HG03469 (cell line): ENCODE measurements at regions not wholly inside any gene's neighbourhood (a gene's known extent, or its start where the extent isn't known, plus 50 kb on each side); places are given as distances from the start of the nearest gene placed in this dataset.

ENCODE experiments used
- ATAC-seq: cut with Tn5 transposase; IDR thresholded peaks from one replicate; pipeline ENCODE4 v1.9.1; 2021; ENCODE audit warnings: mild to moderate bottlenecking, moderate library complexity, moderate number of reproducible peaks; ENCODE audit not compliant: unreplicated experiment

GRCh38 chr3:107092121-107092520 is 285.1 kb upstream of the CCDC54 start:
- no peak for ATAC-seq

- no peak for ATAC-seq
Observed at GRCh38 chr3:107098864-107099263, 278.4 kb upstream of the CCDC54 start.

GRCh38 chr3:107100137-107100536 is 277.1 kb upstream of the CCDC54 start:
- ATAC-seq: no peak

- ATAC-seq: no peak
Observed at GRCh38 chr3:107100573-107100972, 276.7 kb upstream of the CCDC54 start.

GRCh38 chr3:107103786-107104185 is 273.5 kb upstream of the CCDC54 start:
- no peak for ATAC-seq

- no peak for ATAC-seq
Observed at GRCh38 chr3:107106316-107106715, 270.9 kb upstream of the CCDC54 start.

GRCh38 chr3:107106907-107107306 is 270.3 kb upstream of the CCDC54 start:
- ATAC-seq: no peak

GRCh38 chr3:107110596-107111305 is 266.5 kb upstream of the CCDC54 start:
- ATAC-seq: no peak

- ATAC-seq: no peak
Observed at GRCh38 chr3:107111872-107112271, 265.4 kb upstream of the CCDC54 start.

- ATAC-seq: no peak
Observed at GRCh38 chr3:107112356-107112755, 264.9 kb upstream of the CCDC54 start.

GRCh38 chr3:107116251-107116650 is 261.0 kb upstream of the CCDC54 start:
- no peak for ATAC-seq

GRCh38 chr3:107117156-107117555 is 260.1 kb upstream of the CCDC54 start:
- ATAC-seq: no peak

- no peak for ATAC-seq
Observed at GRCh38 chr3:107117922-107118536, 259.2 kb upstream of the CCDC54 start.

GRCh38 chr3:107124885-107125284 is 252.4 kb upstream of the CCDC54 start:
- ATAC-seq: no peak

GRCh38 chr3:107128946-107129345 is 248.3 kb upstream of the CCDC54 start:
- ATAC-seq: no peak

GRCh38 chr3:107130089-107130700 is 247.0 kb upstream of the CCDC54 start:
- no peak for ATAC-seq

- no peak for ATAC-seq
Observed at GRCh38 chr3:107132674-107133073, 244.6 kb upstream of the CCDC54 start.

- no peak for ATAC-seq
Observed at GRCh38 chr3:107133891-107134290, 243.3 kb upstream of the CCDC54 start.

GRCh38 chr3:107142171-107142570 is 235.1 kb upstream of the CCDC54 start:
- ATAC-seq: no peak

GRCh38 chr3:107142786-107143575 is 234.3 kb upstream of the CCDC54 start:
- ATAC-seq: no peak

GRCh38 chr3:107150675-107151074 is 226.6 kb upstream of the CCDC54 start:
- ATAC-seq: no peak
